ENCODE measurements at regions not wholly inside any gene's neighbourhood (a gene's known extent, or its start where the extent isn't known, plus 50 kb on each side); places are given as distances from the start of the nearest gene placed in this dataset.

DNA sequence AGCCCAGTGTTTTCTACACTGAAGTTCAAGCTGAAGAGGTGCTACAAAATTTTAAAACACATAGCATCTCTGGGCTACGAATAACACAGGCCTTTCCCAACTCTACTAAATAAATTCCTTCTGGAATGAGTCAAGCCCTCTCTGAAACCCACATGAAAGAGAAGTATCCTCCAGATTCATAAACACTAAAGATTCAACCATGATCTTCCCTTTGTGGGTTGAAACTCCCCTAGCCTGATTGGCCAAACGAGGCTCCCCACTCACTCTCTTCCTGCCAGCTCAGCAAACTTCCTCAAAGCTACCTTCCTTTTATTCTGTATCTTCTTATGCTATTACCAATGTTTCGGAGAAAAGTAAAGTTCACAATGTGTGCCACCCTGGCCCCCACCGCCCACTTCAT, 95.4 kb downstream of the NKX6-1 start:
- ChIA-PET CTCF (no interaction called here), POLR2A (no interaction called here), SMC1A (ENCODE audit: uncharacterized antibody, unreplicated experiment) (no interaction called here), RAD21 (ENCODE audit: unreplicated experiment) (no interaction called here)
- H3K9ac ChIP-seq (ENCODE audit: control insufficient read depth, insufficient read depth, low read length), result no peak overlapping the region
- no peak for FAIRE-seq
- H3K27ac ChIP-seq (ENCODE audit: control insufficient read depth, insufficient read depth), result no peak overlapping the region
- H3K27me3 ChIP-seq (replicated peaks in 1 of 2; ENCODE audit: control insufficient read depth in 2 of 2, insufficient read depth in 2 of 2, low read length in 1 of 2), result no peaks in the 10 kb centered on the region
- intact Hi-C loops (cut with micrococcal nuclease; ENCODE audit: unreplicated experiment), result no loop called here
- no peak overlapping the region for H3K4me3 ChIP-seq
- ATAC-seq, result no peak
- H4K20me1 ChIP-seq (ENCODE audit: control insufficient read depth, insufficient read depth), result no peaks in the 10 kb centered on the region
- no peak overlapping the region for H3K4me2 ChIP-seq (ENCODE audit: control insufficient read depth, insufficient read depth)
- H3K79me2 ChIP-seq (ENCODE audit: control insufficient read depth, insufficient read depth, low read length), result no peaks in the 10 kb centered on the region
- DNase-seq (ENCODE audit: low read depth, low spot score), result no peak
- in situ Hi-C loops (cut with MboI), result no loop called here
- WGBS (ENCODE audit: insufficient coverage, insufficient replicate concordance, low lambda C conversion rate, missing lambda C conversion rate), result 11% methylated on average over 4 of the region's 4 CpGs
- H3K9me3 ChIP-seq (replicated peaks; ENCODE audit: control insufficient read depth, insufficient read depth, low read length), result no peaks in the 10 kb centered on the region
- H3K4me1 ChIP-seq (ENCODE audit: control insufficient read depth, insufficient read depth, low read length), result no peaks in the 10 kb centered on the region
- BruUV-seq (replicated peaks), result no TSS peak
- no peak overlapping the region for H2AFZ ChIP-seq (ENCODE audit: control insufficient read depth, low read depth, low read length)
- no peaks in the 10 kb centered on the region for H3K36me3 ChIP-seq (ENCODE audit: control insufficient read depth in 2 of 2, insufficient read depth in 2 of 2, low read length in 1 of 2)
- TF ChIP-seq ZBTB40 (IDR thresholded peaks at IDR 0.05; ENCODE audit: borderline replicate concordance) (no peak), POLR2A (IDR thresholded peaks at IDR 0.05; ENCODE audit: low read depth, low read length) (no peak), MTA2 (IDR thresholded peaks at IDR 0.05; ENCODE audit: low read depth) (no peak), EGR1 (IDR thresholded peaks at IDR 0.05; ENCODE audit: borderline replicate concordance in 1 of 2, low read depth in 2 of 2, low read length in 2 of 2) (no peak), CBX3 (IDR thresholded peaks at IDR 0.05; ENCODE audit: borderline replicate concordance, low read depth) (no peak), SMAD1 (IDR thresholded peaks at IDR 0.05; ENCODE audit: low read depth, partially characterized antibody) (no peak), JUNB (IDR thresholded peaks at IDR 0.05) (no peak), SUZ12 (IDR thresholded peaks at IDR 0.05; ENCODE audit: unreplicated experiment) (no peak), CREM (IDR thresholded peaks at IDR 0.05; ENCODE audit: low read depth) (no peak), ATF2 (IDR thresholded peaks at IDR 0.05; ENCODE audit: low read length) (no peak), ZNF24 (IDR thresholded peaks at IDR 0.05) (no peak), CREB1 (IDR thresholded peaks at IDR 0.05; ENCODE audit: low read depth) (no peak), HSF1 (IDR thresholded peaks at IDR 0.05; ENCODE audit: low read depth, low read length) (no peak), TCF3 (IDR thresholded peaks at IDR 0.05; ENCODE audit: borderline replicate concordance, insufficient read depth, low read depth, low read length) (no peak)
- TF ChIP-seq, protein P1, sequence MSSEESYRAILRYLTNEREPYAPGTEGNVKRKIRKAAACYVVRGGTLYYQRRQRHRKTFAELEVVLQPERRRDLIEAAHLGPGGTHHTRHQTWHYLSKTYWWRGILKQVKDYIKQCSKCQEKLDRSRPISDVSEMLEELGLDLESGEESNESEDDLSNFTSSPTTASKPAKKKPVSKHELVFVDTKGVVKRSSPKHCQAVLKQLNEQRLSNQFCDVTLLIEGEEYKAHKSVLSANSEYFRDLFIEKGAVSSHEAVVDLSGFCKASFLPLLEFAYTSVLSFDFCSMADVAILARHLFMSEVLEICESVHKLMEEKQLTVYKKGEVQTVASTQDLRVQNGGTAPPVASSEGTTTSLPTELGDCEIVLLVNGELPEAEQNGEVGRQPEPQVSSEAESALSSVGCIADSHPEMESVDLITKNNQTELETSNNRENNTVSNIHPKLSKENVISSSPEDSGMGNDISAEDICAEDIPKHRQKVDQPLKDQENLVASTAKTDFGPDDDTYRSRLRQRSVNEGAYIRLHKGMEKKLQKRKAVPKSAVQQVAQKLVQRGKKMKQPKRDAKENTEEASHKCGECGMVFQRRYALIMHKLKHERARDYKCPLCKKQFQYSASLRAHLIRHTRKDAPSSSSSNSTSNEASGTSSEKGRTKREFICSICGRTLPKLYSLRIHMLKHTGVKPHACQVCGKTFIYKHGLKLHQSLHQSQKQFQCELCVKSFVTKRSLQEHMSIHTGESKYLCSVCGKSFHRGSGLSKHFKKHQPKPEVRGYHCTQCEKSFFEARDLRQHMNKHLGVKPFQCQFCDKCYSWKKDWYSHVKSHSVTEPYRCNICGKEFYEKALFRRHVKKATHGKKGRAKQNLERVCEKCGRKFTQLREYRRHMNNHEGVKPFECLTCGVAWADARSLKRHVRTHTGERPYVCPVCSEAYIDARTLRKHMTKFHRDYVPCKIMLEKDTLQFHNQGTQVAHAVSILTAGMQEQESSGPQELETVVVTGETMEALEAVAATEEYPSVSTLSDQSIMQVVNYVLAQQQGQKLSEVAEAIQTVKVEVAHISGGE (CRISPR knock-in tag; IDR thresholded peaks at IDR 0.05), result no peak
